GM12878 (cell line): ENCODE measurements at regions not wholly inside any gene's neighbourhood (a gene's known extent, or its start where the extent isn't known, plus 50 kb on each side); places are given as distances from the start of the nearest gene placed in this dataset.

Experiments
- ATAC-seq: fragments of 200-7000 bp; cut with Tn5 transposase; 3 replicates; pipeline ENCODE4 v1.9.1; 2020; ENCODE audit warnings: mild to moderate bottlenecking, moderate library complexity
- BruUV-seq: library from RNA; stranded (reverse); fragments of 400-500 nt; replicated peaks from 2 replicates; lab custom pipeline; 2021; lab: Mats Ljungman, UMichigan
- CTCF ChIA-PET: fragments of 300-600 bp; sonication (Branson Sonifier 250); formaldehyde crosslinking; extraction: SDS; loops from one replicate; lab custom pipeline; 2021; ENCODE audit warnings: inconsistent platforms; lab: Yijun Ruan, JAX
- POLR2A ChIA-PET: fragments of 350-600 bp; formaldehyde crosslinking; extraction: SDS; loops from one replicate; lab custom pipeline; 2021; ENCODE audit warnings: inconsistent platforms; lab: Charles Lee
- RAD21 ChIA-PET: fragments of 300-600 bp; sonication (Branson Sonifier 250); formaldehyde crosslinking; loops from one replicate; lab custom pipeline; 2023; ENCODE audit warnings: antibody characterized with exemption; ENCODE audit not compliant: unreplicated experiment; lab: Charles Lee
- SMC1A ChIA-PET: fragments of 300-600 bp; sonication (Branson Sonifier 250); formaldehyde crosslinking; loops from one replicate; lab custom pipeline; 2023; ENCODE audit not compliant: unreplicated experiment, uncharacterized antibody; lab: Charles Lee
- DNase-seq: peaks from one replicate; pipeline ENCODE4 v3.0.0-alpha.2; 2011; ENCODE audit warnings: low read depth, low spot score
- FAIRE-seq: peaks from 3 replicates; lab custom pipeline; 2011; peaks lifted over from hg19 to GRCh38; lab: Jason Lieb, UNC
- H2AFZ ChIP-seq: 2 replicates; pipeline ENCODE4 v1.6.0; 2011; ENCODE audit warnings: low read depth, low read length, control low read depth; ENCODE audit not compliant: control insufficient read depth
- H3K27ac ChIP-seq: 2 replicates; pipeline ENCODE4 v1.5.1; 2011; ENCODE audit warnings: control low read depth; ENCODE audit not compliant: control insufficient read depth, insufficient read depth
- H3K27me3 ChIP-seq, 2 experiments: replicated peaks in 1 of 2; 2 replicates each; pipeline versions ENCODE4 v1.6.0 to v1.6.1; 2011; ENCODE audit warnings: low read length in 1 of 2; ENCODE audit not compliant: control insufficient read depth in 2 of 2, insufficient read depth in 2 of 2
- H3K36me3 ChIP-seq, 2 experiments: 2 replicates each; pipeline ENCODE4 v1.5.1; 2011; ENCODE audit warnings: low read length in 1 of 2; ENCODE audit not compliant: control insufficient read depth in 2 of 2, insufficient read depth in 2 of 2
- H3K4me1 ChIP-seq: 2 replicates; pipeline ENCODE4 v1.6.1; 2011; ENCODE audit warnings: mild to moderate bottlenecking, low read length, moderate library complexity, mixed read lengths; ENCODE audit not compliant: control insufficient read depth, insufficient read depth
- H3K4me2 ChIP-seq: 2 replicates; pipeline ENCODE4 v1.6.0; 2011; ENCODE audit warnings: control low read depth; ENCODE audit not compliant: control insufficient read depth, insufficient read depth
- H3K4me3 ChIP-seq: fragments of 200-600 bp; sonication (generic); 2 replicates; pipeline ENCODE4 v1.5.1; 2016
- H3K79me2 ChIP-seq: 2 replicates; pipeline ENCODE4 v1.6.0; 2011; ENCODE audit warnings: low read length; ENCODE audit not compliant: control insufficient read depth, insufficient read depth
- H3K9ac ChIP-seq: 2 replicates; pipeline ENCODE4 v1.8.0; 2011; ENCODE audit warnings: low read length, control low read depth, mixed read lengths; ENCODE audit not compliant: control insufficient read depth, insufficient read depth
- H3K9me3 ChIP-seq: replicated peaks from 3 replicates; pipeline ENCODE4 v1.5.1; 2011; ENCODE audit warnings: mild to moderate bottlenecking, low read length; ENCODE audit not compliant: control insufficient read depth, insufficient read depth
- H4K20me1 ChIP-seq: 2 replicates; pipeline ENCODE4 v1.6.0; 2011; ENCODE audit not compliant: control insufficient read depth, insufficient read depth
- HDGF ChIP-seq: fragments of 450-650 bp; IDR thresholded peaks from 2 replicates; pipeline ENCODE4 v1.6.1; 2016; ENCODE audit warnings: antibody characterized with exemption
- MEF2A ChIP-seq: IDR thresholded peaks from 2 replicates; pipeline ENCODE4 v1.6.1; 2011; ENCODE audit warnings: low read depth, mild to moderate bottlenecking, low read length, moderate library complexity; ENCODE audit not compliant: insufficient read depth
- MYC ChIP-seq: IDR thresholded peaks from 2 replicates; pipeline ENCODE4 v1.6.1; 2011; ENCODE audit warnings: mild to moderate bottlenecking, low read length, moderate library complexity, inconsistent platforms; ENCODE audit not compliant: insufficient read depth, insufficient replicate concordance, insufficient read length, severe bottlenecking
- NFXL1 ChIP-seq: fragments of 450-650 bp; IDR thresholded peaks from 2 replicates; pipeline ENCODE4 v1.6.1; 2017; ENCODE audit warnings: antibody characterized with exemption, mild to moderate bottlenecking, borderline replicate concordance
- PML ChIP-seq: IDR thresholded peaks from 2 replicates; pipeline ENCODE4 v1.6.1; 2012; ENCODE audit warnings: low read length, inconsistent platforms
- SMARCA5 ChIP-seq: fragments of 450-650 bp; IDR thresholded peaks from 2 replicates; pipeline ENCODE4 v1.6.1; 2017; ENCODE audit warnings: mild to moderate bottlenecking
- STAT1 ChIP-seq: fragments of 450-650 bp; conservative IDR thresholded peaks from 2 replicates; pipeline ENCODE4 v1.6.1; 2014; ENCODE audit warnings: antibody characterized with exemption, mild to moderate bottlenecking
- TARDBP ChIP-seq: IDR thresholded peaks from 2 replicates; pipeline ENCODE4 v1.6.1; 2016; ENCODE audit warnings: borderline replicate concordance
- ZNF24 ChIP-seq: fragments of 450-650 bp; IDR thresholded peaks from 2 replicates; pipeline ENCODE4 v1.6.1; 2017; ENCODE audit warnings: antibody characterized with exemption, mild to moderate bottlenecking
- WGBS: methylation state at CpG from one replicate; pipeline ENCODE4 v1.1.6; 2016; ENCODE audit warnings: low lambda C conversion rate; ENCODE audit not compliant: insufficient replicate concordance, insufficient coverage; ENCODE audit errors: missing lambda C conversion rate; 5-methylcytosine and 5-hydroxymethylcytosine counted together
- in situ Hi-C: fragments of 300-500 bp; cut with MboI; formaldehyde crosslinking; loops from 9 replicates; pipeline ENCODE4 v1.14.3; 2018; ENCODE audit warnings: mixed read lengths
- intact Hi-C: fragments of 100-400 bp; cut with micrococcal nuclease; formaldehyde crosslinking; loops from one replicate; pipeline ENCODE4 v1.14.2; 2022; ENCODE audit not compliant: unreplicated experiment
- TF ChIP-seq, protein P1 (sequence below): IDR thresholded peaks from 2 replicates; pipeline ENCODE4 v1.6.1; 2012; ENCODE audit warnings: low read depth, low read length, improper control_type of control experiment
- TF ChIP-seq, protein P2 (sequence below): IDR thresholded peaks from 2 replicates; pipeline ENCODE4 v1.6.1; 2012; ENCODE audit warnings: mild to moderate bottlenecking, low read depth, low read length
- TF ChIP-seq, protein P3 (sequence below): fragments of 450-650 bp; IDR thresholded peaks from 2 replicates; pipeline ENCODE4 v1.6.1; 2017; ENCODE audit warnings: borderline replicate concordance

DNA sequence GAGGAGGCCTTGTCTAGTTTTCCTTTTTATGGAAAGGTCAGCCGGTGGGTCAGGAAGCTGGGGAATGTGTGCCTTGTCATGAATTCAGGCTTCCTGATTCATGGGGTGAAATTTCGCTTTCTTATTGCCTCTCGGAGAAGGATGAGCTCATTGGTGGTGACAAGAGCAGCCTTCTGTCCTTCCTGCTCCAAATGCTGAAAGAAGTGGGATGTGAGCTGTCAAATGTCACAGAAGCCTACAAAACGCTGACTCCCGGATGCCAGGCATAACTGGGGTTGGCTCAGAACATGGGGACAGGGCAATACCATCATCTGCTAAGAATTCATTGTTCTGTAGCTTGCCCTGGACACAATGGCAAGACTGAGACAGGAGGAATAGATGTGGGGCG lies 55.8 kb upstream of the FAM136A start:
- Histone ChIP-seq H3K4me2 (no peak overlapping the region), H3K4me1 (no peaks in the 10 kb centered on the region), H3K9me3 (no peaks in the 10 kb centered on the region), H3K4me3 (no peak overlapping the region), H3K27me3 (peaks cover 0 to 2% of the 10 kb centered on the region in 2 experiments; a peak in 2 of 4 replicates), H3K79me2 (no peaks in the 10 kb centered on the region), H3K36me3 (no peaks in the 10 kb centered on the region), H2AFZ (no peak overlapping the region), H3K27ac (no peak overlapping the region), H3K9ac (no peak overlapping the region), H4K20me1 (no peaks in the 10 kb centered on the region)
- ChIA-PET POLR2A (no interaction called here), RAD21 (no interaction called here), SMC1A (no interaction called here), CTCF (no interaction called here)
- BruUV-seq = no TSS peak
- no peak for FAIRE-seq
- TF ChIP-seq NFXL1 (no peak), MYC (no peak), TARDBP (no peak)
- intact Hi-C loops = no loop called here
- no peak for DNase-seq
- no peak for ATAC-seq
- 3% methylated on average over 6 of the region's 6 CpGs for WGBS
- in situ Hi-C loops = no loop called here

DNA sequence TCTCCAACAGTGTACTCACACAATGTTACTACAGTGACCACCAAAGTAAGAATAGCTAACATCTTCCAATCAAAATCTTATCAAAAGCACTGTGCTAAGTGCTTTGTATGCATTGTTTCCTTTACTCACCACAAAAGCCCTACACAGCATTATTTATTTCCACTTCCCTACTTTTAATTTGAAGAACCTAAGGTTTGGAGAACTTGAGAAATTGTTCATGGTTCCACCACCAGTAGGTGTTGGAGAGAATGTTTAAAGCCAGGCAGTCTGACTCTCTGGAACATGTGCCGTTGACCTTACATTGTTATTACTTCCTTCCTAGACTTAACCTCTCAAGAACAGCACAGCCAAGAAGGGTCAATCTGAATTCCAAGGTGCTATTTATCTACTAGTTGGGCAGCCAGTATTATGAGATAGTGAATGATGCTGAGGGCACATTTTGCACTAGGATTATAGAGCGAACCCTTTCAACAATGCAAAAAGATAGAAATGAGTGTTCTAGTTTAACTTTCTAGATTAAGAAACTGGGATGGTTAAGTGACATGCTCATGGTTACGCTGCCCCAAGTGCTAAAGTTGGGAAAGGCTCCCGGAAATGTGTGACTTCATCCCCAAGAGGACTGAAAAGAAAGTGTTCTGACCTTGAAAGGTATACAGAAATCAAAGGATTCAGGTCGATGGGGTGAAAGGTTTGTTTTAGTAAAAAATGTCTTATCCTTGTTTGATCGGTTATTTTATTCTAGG lies 55.2 kb upstream of the FAM136A start:
- SMC1A ChIA-PET = interaction anchor here (0.6 kb wide), 1 partner anchor 52 kb away, joined by 3 read pairs; no protein-coding TSS in a partner anchor
- WGBS = 22% methylated on average over 6 of the region's 6 CpGs
- DNase-seq = no peak
- no peaks in the 10 kb centered on the region for H3K4me1 ChIP-seq
- no peak overlapping the region for H3K4me2 ChIP-seq
- H3K27me3 ChIP-seq = peaks cover 0 to 4% of the 10 kb centered on the region in 2 experiments; a peak in 2 of 4 replicates
- POLR2A ChIA-PET = no interaction called here
- no peak overlapping the region for H3K4me3 ChIP-seq
- ATAC-seq = no peak
- no peak overlapping the region for H3K27ac ChIP-seq
- H3K36me3 ChIP-seq = no peaks in the 10 kb centered on the region
- H3K9ac ChIP-seq = no peak overlapping the region
- in situ Hi-C loops = no loop called here
- H3K79me2 ChIP-seq = no peaks in the 10 kb centered on the region
- no peak overlapping the region for H2AFZ ChIP-seq
- intact Hi-C loops = no loop called here
- no TSS peak for BruUV-seq
- CTCF ChIA-PET = no interaction called here
- RAD21 ChIA-PET = no interaction called here
- no peaks in the 10 kb centered on the region for H3K9me3 ChIP-seq
- H4K20me1 ChIP-seq = no peaks in the 10 kb centered on the region
- no peak for FAIRE-seq
- TF ChIP-seq, protein P1, sequence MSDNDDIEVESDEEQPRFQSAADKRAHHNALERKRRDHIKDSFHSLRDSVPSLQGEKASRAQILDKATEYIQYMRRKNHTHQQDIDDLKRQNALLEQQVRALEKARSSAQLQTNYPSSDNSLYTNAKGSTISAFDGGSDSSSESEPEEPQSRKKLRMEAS = no peak
- TF ChIP-seq, protein P2, sequence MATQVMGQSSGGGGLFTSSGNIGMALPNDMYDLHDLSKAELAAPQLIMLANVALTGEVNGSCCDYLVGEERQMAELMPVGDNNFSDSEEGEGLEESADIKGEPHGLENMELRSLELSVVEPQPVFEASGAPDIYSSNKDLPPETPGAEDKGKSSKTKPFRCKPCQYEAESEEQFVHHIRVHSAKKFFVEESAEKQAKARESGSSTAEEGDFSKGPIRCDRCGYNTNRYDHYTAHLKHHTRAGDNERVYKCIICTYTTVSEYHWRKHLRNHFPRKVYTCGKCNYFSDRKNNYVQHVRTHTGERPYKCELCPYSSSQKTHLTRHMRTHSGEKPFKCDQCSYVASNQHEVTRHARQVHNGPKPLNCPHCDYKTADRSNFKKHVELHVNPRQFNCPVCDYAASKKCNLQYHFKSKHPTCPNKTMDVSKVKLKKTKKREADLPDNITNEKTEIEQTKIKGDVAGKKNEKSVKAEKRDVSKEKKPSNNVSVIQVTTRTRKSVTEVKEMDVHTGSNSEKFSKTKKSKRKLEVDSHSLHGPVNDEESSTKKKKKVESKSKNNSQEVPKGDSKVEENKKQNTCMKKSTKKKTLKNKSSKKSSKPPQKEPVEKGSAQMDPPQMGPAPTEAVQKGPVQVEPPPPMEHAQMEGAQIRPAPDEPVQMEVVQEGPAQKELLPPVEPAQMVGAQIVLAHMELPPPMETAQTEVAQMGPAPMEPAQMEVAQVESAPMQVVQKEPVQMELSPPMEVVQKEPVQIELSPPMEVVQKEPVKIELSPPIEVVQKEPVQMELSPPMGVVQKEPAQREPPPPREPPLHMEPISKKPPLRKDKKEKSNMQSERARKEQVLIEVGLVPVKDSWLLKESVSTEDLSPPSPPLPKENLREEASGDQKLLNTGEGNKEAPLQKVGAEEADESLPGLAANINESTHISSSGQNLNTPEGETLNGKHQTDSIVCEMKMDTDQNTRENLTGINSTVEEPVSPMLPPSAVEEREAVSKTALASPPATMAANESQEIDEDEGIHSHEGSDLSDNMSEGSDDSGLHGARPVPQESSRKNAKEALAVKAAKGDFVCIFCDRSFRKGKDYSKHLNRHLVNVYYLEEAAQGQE = no peak
- TF ChIP-seq PML (no peak), MEF2A (no peak), STAT1 (no peak), SMARCA5 (no peak), HDGF (no peak), ZNF24 (no peak)
- TF ChIP-seq, protein P3, sequence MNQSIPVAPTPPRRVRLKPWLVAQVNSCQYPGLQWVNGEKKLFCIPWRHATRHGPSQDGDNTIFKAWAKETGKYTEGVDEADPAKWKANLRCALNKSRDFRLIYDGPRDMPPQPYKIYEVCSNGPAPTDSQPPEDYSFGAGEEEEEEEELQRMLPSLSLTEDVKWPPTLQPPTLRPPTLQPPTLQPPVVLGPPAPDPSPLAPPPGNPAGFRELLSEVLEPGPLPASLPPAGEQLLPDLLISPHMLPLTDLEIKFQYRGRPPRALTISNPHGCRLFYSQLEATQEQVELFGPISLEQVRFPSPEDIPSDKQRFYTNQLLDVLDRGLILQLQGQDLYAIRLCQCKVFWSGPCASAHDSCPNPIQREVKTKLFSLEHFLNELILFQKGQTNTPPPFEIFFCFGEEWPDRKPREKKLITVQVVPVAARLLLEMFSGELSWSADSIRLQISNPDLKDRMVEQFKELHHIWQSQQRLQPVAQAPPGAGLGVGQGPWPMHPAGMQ = no peak
